HL-60 (cell line): ENCODE measurements at regions not wholly inside any gene's neighbourhood (a gene's known extent, or its start where the extent isn't known, plus 50 kb on each side); places are given as distances from the start of the nearest gene placed in this dataset.

Source experiments
- CTCF ChIP-seq: IDR thresholded peaks from one replicate; pipeline ENCODE4 v1.5.1; 2011; ENCODE audit warnings: low read length, control low read depth, inconsistent platforms; ENCODE audit not compliant: insufficient read depth
- GABPA ChIP-seq: IDR thresholded peaks from 2 replicates; pipeline ENCODE4 v1.6.1; 2012; ENCODE audit warnings: low read depth
- POLR2AphosphoS5 ChIP-seq: IDR thresholded peaks from 2 replicates; pipeline ENCODE4 v1.6.1; 2012; ENCODE audit warnings: low read depth
- SPI1 ChIP-seq: IDR thresholded peaks from 2 replicates; pipeline ENCODE4 v1.6.1; 2012; ENCODE audit warnings: low read depth, mild to moderate bottlenecking, borderline replicate concordance

- no peak for TF ChIP-seq POLR2AphosphoS5
- TF ChIP-seq CTCF = no peak
- no peak for TF ChIP-seq SPI1
- TF ChIP-seq GABPA = no peak
Measured at GRCh38 chr6:115540077-115540869, 520.4 kb downstream of the FRK start.
